KG1 (cell line): ENCODE measurements at regions not wholly inside any gene's neighbourhood (a gene's known extent, or its start where the extent isn't known, plus 50 kb on each side); places are given as distances from the start of the nearest gene placed in this dataset.
"Not testable (repeated sequence)": the region's sequence is repeated elsewhere in the genome, so short reads cannot be mapped to it uniquely, and the experiment has no call there.

Source experiments
- DNase-seq: peaks from one replicate; lab custom pipeline; 2025; lab: John Stamatoyannopoulos, UW

DNA sequence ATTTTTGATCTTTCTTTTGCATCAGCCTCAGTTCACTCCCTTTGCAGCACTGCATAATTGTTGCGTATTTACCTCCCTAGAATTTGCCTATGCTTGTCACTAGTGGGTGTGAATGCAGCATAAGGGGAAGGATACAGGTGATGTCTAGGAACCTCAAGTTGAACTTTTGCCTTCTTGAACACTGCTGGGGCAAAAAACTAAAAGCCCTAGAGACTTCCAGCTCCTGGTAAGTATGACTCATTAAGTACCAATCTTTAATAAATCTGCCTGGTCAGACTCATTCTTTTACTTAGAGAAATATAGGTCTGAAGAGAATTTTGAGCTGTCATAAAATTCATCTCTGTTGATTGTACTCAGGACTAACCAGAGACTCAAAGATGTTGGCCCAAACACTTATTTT is 547.3 kb upstream of the FANCL start:
- no peak for DNase-seq

DNA sequence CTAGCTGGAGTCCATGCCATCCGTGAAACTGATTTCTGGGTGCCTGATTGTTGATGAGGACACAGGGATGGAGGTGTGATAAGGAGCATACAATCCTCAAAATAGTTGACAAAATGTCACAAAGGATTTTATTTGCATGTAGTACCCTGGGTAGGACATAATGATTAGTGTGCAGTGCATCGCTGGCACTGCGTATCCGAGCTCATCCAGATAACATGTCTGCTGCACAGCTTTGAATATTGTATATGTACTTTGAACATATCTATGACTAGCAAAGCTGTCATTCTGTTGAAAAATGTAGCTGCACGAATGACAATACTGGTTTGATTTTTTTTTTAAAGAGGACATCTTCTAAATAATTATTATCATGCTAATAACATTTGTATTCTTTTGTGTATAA is 529.7 kb upstream of the FANCL start:
- DNase-seq = no peak

DNA sequence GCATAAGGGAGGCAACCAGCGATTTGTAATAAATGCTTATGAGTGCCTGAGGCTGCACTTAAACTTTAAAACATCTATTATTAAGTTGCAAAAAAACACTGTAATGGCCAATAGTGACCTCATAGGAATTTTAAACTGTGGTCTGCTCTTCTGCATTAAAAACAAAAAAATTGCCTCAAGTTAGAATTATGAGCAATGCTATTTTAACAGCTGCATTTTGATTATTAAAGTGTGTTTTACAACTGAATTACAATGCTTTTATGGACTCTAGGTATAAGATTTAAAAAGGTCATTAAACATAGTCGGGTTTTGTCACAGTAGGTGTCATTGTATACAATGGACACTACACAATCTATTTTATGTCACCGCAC is 528.7 kb upstream of the FANCL start:
- no peak for DNase-seq

DNA sequence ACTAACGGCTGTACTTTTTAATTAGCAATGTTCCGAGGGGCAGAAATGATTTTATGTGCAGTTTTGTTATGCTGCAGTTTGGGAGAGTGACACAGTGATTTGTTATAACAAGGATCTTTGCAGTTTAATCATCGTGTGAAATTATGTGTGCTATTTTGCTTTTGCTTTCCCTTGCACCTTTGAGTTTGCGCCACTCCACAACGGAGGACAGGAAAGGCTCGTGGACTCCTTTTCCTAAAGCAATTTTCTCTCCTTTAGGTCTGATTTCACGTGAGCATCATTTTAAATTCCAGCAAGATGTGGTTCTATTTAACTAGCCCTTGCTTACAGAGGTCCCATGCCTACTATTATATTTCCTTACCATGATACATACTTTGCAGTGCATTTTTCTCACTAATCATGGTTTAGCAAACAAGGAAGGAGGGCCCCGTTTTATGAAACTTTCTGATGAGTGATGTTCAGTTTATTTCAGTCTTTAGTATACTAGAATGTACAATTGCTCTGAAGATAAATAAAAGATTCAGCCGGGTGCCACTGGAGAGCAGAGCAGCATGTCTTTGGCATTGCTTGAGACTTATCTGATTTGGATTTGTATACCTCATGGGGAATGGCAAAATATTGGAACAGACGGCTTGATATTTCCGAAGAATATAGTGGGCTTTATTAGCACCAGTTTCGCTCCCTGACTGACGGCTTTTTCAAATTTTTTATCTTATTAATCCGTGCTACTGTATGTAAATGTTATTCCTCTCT is 528.2 kb upstream of the FANCL start:
- no peak for DNase-seq

DNA sequence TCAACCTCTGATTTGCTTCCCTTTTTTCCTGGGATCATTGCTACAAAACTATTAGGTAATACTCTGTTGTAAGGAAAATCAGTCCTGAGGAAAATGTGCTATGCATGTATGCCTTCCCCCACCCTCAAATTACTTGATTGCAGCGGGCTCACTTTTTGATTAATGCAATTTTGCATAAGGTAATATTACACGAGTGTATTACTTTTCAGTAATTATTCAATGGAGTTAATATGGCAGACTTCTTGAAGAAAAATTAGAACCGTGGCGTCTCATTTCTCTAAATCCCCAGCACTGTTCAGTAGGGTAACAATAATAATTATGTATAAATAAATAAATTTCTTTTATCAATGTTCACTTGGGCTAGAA is 527.6 kb upstream of the FANCL start:
- no peak for DNase-seq

DNA sequence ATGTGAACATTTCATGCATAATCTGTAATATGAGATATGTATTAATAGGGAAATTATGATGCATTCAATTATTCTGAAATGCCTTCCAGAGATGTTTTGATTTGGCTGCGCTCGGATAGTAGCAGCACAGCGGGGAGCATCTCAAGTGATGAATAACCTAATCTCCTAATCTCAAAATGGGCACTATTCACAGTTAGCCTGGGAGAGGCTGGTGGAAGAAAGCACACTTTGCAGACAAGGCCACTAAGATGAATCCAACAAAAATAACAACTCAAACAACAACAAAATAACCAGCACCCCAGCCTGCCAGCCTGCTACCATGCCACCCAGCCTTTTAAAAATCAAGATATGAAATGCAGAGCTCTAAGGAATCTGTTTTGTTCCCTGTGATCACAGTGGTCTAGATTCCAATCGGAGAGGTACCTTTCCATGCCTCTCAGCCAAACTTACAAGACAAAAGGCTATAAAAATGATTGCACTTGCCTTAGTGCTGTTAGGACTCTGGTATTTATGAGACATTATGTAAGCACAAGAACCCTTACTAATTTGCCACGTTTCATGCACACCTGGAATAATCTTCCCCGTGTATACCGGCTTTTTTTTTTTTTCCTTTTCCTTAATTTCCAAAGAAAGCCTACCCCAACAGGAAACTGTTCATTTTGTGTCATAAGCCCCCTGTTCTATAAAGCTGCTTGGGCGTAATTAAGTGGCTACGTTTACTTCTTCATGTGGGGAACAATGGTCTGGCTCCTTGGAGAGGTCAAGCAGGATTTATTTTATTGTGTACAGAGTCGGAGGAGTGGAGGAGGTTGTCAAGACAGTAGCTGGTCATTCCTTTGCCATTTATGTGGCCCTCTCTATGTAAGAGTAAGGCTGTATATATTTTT is 526.9 kb upstream of the FANCL start:
- DNase-seq = no peak

DNA sequence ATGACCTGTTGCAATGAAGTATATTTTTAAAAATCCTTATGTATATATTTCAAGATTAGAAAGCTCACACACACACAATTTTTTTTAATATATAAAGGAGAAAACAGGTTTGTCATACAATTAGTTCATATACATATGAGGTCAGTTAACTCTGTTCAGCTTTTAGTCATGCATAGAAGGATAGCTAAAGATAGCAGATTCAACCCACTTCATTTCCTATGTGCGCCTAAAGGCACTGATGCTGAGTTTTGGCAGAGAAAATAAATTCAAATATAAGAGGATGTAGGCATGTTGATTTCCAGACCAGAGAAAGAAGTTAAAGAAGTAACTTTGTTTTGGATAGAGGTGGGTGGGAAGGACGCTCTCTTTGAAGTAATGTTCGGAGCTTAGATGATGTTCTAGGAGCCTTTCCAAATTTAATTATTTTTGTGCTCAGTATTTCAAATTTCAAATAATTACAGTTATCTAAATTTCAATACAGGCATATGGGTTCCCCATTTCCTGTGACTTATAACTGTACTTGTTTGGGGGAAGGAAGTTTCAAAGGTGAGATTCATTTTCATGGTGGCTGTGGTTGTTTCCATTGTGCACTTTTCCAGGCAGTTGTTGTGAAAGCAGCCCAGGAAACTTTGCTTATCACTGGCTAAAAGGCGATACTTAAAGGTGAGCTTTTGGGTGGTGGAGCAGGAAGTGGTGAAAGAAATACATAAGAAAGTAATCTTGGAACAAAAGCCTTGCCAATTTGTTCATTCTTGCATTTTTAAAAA is 523.4 kb upstream of the FANCL start:
- peak; percentile 20 for DNase-seq

DNA sequence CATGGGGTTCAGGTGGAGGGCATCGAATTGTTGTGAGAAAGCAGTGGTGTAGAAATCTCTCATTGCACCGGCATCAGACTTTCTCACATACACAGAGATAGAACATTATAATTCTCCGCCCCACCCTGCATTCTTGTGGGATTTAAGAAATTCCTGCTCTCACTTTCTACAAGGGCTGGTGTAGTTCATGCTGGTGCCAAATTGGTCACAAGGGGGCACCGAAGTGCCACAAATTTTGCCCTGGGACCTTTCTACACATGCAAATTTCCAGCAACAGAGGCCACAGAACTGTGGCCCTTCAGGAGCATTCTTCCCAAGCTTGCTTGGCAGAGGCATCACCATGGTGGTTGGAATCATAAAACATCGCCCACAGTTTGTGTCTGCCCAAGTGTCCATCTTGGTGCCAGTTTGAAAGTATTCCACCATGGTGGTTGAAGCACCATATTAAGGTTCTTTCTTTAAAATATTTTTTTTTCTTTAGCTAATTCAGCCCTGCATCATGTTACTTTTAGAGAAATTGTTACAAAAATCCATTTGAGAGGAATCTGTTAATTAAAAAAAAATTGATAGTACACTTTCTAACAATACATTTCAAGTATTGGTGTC is 521.2 kb upstream of the FANCL start:
- DNase-seq = peak; percentile 39

DNA sequence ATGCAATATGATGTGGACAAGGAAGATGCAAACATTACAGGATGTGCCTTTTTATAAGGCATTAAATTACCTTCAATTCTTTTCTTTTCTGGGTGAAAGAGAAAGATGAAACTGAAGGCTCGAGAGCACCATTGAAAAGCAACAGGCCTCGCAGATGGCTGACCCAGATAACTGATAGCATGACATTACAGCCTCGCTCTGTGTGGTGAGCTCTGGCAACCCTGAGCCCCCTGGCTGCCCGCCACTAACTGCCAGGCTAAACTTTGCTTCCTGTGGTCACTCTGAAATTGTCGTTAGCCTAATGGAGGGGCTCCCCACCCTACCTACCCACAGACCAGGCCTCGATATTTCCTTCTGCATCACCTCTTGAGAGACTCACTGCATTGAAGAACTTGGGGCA is 516.8 kb upstream of the FANCL start:
- DNase-seq = no peak

DNA sequence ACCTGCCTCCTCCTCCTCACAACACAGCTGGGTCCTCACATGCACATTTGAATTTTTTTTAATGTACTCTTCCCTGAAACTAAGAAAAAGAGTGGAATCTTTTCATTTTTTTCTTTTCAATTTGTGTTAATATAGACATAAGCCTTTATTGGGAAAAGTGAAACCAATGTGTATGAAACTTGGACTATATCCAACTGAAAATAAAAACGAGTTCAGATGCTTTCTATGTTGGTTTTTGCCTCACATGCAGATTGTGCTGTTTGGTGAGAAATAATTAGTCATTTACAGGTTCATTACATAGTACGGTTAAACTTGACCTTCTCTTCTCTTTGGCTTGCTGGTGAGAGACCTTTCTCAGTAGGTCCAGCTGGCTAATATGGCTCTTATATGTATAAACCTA is 515.2 kb upstream of the FANCL start:
- no peak for DNase-seq

DNA sequence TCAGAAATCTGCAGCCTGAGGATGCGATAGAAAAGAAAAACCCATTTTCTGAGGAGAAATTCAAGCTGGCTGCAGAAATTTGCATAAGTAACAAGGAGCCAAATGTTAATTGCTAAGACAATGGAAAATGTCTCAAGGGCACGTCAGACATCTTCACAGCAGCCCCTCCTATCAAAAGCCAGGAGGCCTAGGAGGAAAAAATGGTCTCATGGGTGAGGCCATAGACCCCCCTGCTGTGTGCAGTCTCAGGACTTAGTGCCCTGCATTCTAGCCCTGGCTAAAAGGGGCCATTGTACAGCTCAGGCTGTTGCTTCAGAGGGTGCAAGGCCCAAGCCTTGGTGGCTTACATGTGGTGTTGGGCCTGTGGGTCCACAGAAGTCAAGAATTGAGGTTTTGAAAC is 511.4 kb upstream of the FANCL start:
- not testable (repeated sequence) for DNase-seq

DNA sequence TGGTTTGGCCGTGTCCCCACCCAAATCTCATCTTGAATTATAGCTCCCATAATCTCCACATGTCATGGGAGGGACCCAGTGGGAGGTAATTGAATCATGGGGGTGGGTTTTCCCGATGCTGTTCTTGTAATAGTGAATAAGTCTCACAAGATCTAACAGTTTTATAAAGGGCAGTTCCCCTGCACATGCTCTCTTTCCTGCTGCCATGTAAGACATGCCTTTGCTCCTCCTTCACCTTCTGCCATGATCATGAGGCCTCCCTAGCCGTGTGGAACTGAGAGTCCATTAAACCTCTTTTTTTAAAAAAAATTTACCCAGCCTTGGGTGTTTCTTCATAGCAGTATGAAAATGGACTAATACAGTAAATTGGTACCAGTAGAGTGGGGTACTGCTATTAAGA is 510.6 kb upstream of the FANCL start:
- not testable (repeated sequence) for DNase-seq

DNA sequence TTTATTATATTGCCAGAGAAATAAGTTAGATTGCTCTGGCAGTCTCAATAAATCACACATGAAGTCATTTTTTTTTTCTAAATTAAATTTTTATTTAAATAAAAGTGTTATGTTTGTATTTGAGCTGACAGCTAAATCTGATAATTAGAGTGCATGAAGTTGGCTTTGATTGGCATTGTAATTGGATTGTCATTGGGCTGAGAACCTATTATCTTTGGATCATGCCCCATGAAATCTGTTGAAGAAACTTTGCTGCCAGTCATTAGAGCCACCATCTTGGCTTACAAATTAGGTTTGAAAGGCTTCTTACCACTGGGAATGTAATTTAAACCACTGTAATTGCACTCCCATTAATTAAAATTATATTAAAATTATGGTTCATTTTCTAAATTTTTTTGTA is 507.9 kb upstream of the FANCL start:
- DNase-seq = no peak

DNA sequence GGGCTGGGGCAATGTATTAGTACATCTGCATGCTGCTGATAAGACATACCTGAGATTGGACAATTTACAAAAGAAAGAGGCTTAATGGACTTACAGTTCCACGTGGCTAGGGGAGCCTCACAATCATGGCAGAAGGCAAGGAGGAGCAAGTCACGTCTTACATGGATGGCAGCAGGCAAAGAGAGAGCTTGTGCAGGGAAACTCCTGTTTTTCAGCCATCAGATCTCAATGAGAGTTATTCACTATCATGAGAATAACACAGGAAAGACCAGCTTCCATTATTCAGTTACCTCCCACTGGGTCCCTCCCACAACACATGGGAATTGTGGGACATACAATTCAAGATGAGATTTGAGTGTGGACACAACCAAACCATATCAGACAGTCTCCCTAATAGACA is 504.2 kb upstream of the FANCL start:
- not testable (repeated sequence) for DNase-seq

DNA sequence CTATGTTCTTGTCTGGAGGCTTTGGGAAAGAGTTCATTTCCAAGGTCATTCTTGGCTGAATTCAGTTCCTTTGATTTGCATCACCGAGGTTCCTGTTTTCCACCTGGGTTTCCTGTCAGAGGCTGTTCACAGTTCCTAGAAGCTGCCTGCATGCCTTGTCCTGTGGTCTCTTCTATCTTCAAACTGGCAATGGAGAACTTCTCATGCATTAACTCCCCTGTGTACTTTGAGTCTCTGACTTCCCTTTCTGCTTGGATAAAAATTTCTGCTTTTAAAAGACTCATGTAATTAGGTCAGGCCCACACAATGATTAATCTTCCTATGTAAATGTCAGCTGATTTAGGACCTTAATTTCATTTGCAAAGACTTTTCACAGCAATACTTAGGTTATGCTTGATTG is 499.3 kb upstream of the FANCL start:
- peak; percentile 71 for DNase-seq

DNA sequence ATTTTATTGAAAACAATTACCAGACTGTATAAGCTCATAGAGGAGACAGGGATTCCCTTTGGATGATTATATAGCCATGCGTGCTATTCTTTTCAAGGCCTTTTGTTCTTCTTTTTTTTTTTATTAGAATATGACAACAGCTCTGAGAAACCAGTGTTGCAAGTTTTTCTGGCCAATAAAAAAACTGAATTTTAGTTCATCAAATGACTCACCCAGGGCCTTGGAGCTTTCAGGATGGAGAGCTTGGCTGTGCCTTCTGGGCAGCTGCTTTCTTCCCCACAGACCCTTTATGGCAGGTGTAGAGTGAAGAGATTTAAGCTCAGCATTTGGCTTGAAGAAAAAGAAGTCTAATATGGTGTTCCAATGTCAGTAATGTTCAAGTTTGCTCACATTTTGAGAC is 497.9 kb upstream of the FANCL start:
- DNase-seq = peak; percentile 31

DNA sequence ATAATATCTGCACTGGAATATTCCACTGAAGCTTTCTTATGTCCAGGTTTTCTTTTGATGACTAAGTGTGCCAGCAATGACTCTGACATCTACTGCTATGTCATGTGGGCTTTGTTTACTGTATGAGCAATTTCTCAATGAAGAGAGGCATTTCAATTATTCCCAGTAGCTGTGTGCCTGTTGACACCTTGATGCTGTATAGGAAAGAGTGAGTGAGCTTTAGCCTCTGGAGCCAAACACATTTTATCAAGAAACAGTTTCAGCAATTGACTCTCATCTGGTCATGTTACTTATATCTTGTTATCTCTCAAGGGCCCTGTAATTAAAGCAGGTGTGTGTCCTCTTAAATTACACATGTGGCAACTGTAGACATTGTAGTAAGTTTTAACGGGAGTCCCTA is 493.2 kb upstream of the FANCL start:
- no peak for DNase-seq

DNA sequence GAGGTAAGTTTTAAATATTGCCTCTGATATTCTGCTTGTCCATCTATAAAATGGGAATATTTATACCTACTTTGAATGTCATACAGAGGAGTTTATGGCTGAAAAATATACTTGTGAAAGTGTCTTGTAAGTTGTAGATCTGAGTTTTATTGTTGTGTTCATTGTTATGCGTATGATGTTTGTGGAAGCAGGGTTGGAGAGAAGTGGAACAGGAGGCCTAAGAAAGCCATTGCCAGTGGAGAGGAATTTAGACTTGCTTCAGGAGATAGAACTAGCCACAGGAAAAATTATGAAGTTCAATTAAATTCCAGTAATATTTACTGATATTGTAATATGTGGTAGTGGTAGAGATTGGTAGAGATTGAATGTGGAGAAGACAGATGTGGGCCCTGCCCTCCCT is 491.9 kb upstream of the FANCL start:
- no peak for DNase-seq

DNA sequence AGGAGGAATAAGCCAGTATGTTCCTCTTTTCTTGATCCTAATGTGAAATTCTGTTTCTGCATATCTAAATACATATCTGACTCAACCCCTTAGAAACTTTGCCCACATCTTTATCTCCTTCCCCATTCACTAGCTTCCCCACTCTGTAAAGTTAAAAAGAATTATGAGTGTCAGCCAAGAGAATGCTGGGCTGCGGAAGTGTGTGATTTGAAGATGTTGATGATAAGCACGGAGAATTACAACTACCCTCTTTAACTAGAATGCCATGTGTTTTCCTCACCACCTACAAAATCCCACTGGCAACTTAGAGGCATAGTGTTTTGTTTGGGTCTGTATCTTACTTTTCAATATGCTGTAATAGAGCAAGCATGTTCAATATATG is 490.4 kb upstream of the FANCL start:
- DNase-seq = peak; percentile 57

DNA sequence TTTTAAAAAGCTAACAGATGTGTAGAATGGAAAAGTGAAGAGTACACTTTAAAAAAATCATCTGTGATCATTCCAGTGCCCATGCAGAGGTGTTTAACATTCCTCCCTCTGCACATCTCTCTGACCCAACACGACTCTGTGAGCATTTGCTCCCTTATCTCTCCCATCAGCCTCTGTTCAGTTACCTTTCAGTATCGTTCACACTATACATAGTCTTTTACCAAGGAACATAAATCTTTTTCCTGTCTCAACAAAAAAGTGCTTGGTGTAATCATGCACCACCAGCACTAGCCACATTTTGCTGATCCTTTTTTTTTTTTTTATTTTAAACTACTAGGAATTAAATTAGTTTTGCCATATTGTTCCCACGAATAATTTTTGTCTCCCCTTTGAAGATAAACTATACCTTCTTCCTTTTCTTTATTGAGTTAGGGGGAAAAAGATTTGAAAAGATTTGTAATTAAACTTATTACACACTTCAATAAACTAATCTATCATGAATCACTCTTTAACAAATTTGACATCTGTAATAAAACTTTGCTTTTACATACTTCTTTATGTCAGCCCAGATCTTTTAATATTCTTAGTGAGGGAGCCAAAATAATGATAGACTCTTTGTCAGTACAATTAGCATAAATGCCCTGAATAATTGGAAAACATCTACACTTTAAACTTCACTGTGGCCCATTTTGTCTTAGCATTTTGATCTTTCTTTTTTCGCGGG is 489.8 kb upstream of the FANCL start:
- DNase-seq = peak; percentile 35

DNA sequence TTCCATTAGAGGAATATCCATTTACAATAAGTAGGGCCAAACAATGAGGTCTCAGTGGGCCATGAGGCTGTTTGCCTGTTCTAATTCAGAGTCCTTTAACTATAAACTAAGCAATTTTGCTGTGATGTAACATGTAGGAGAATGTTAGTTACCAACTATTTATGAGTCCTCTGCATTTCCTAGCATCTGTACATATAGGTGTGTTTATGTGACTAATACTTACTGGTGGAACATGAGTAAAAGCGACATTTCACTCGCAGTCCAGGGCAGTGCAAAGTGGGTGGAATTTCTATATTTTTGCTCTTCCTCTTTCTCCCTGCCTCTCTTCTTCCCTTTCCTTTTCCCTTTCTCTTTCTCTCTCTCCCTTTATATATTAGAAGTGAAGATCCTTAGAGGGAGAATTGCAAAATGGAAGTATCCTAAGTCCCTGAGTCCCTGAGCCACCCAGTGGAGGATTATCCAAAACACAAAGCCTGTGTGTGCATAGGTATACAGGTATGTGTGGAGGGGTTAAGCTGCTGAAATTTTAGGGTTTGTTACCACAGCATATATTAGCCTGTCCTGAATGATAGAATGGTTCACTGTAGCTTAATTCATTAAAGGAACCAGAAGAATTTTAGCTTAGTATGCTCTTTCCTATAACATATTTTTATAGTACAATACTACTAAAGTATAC is 487.0 kb upstream of the FANCL start:
- no peak for DNase-seq
